NCI-H510A treated with DMSO at 0.1 percent for 48 hours (cell line): ENCODE measurements at regions not wholly inside any gene's neighbourhood (a gene's known extent, or its start where the extent isn't known, plus 50 kb on each side); places are given as distances from the start of the nearest gene placed in this dataset.
"Not testable (repeated sequence)": the region's sequence is repeated elsewhere in the genome, so short reads cannot be mapped to it uniquely, and the experiment has no call there.

Experiments
- DNase-seq: peaks from one replicate; lab custom pipeline; 2025; lab: John Stamatoyannopoulos, UW

- no peak for DNase-seq
Observed at GRCh38 chr10:53162856-53163255, 390.3 kb upstream of the MBL2 start.

- DNase-seq: no peak
Observed at GRCh38 chr10:53161231-53161630, 388.6 kb upstream of the MBL2 start.

- not testable (repeated sequence) for DNase-seq
Observed at GRCh38 chr10:53155674-53156073, 383.1 kb upstream of the MBL2 start.

- no peak for DNase-seq
Observed at GRCh38 chr10:53153831-53154230, 381.2 kb upstream of the MBL2 start.

- DNase-seq: no peak
Observed at GRCh38 chr10:53140506-53140905, 367.9 kb upstream of the MBL2 start.

GRCh38 chr10:53135897-53136253 lies 363.3 kb upstream of the MBL2 start:
- no peak for DNase-seq

- no peak for DNase-seq
Observed at GRCh38 chr10:53135213-53135896, 362.8 kb upstream of the MBL2 start.

GRCh38 chr10:53134050-53134449 lies 361.5 kb upstream of the MBL2 start:
- DNase-seq: no peak

- no peak for DNase-seq
Observed at GRCh38 chr10:53130337-53130736, 357.8 kb upstream of the MBL2 start.

- no peak for DNase-seq
Observed at GRCh38 chr10:53127686-53128085, 355.1 kb upstream of the MBL2 start.

GRCh38 chr10:53123311-53123710 lies 350.7 kb upstream of the MBL2 start:
- DNase-seq: no peak

- DNase-seq: no peak
Observed at GRCh38 chr10:53122281-53122680, 349.7 kb upstream of the MBL2 start.

- DNase-seq: no peak
Observed at GRCh38 chr10:53115660-53116059, 343.1 kb upstream of the MBL2 start.

- no peak for DNase-seq
Observed at GRCh38 chr10:53111529-53111928, 338.9 kb upstream of the MBL2 start.

GRCh38 chr10:53109320-53109719 lies 336.7 kb upstream of the MBL2 start:
- no peak for DNase-seq

- DNase-seq: peak; percentile 2
Observed at GRCh38 chr10:53108317-53108934, 335.8 kb upstream of the MBL2 start.

- no peak for DNase-seq
Observed at GRCh38 chr10:53107711-53108110, 335.1 kb upstream of the MBL2 start.

GRCh38 chr10:53102424-53102823 lies 329.8 kb upstream of the MBL2 start:
- no peak for DNase-seq

- DNase-seq: no peak
Observed at GRCh38 chr10:53093878-53094277, 321.3 kb upstream of the MBL2 start.

GRCh38 chr10:53091574-53091973 lies 319.0 kb upstream of the MBL2 start:
- DNase-seq: no peak

GRCh38 chr10:53088961-53089360 lies 316.4 kb upstream of the MBL2 start:
- DNase-seq: no peak

GRCh38 chr10:53079283-53079682 lies 306.7 kb upstream of the MBL2 start:
- no peak for DNase-seq

GRCh38 chr10:53076948-53077347 lies 304.4 kb upstream of the MBL2 start:
- DNase-seq: no peak

GRCh38 chr10:53075469-53075868 lies 302.9 kb upstream of the MBL2 start:
- no peak for DNase-seq
